ENCODE measurements at regions not wholly inside any gene's neighbourhood (a gene's known extent, or its start where the extent isn't known, plus 50 kb on each side); places are given as distances from the start of the nearest gene placed in this dataset.

- DNase-seq = no peak
Observed at GRCh38 chr2:11955884-11956291, 209.5 kb downstream of the LPIN1 start.

DNA sequence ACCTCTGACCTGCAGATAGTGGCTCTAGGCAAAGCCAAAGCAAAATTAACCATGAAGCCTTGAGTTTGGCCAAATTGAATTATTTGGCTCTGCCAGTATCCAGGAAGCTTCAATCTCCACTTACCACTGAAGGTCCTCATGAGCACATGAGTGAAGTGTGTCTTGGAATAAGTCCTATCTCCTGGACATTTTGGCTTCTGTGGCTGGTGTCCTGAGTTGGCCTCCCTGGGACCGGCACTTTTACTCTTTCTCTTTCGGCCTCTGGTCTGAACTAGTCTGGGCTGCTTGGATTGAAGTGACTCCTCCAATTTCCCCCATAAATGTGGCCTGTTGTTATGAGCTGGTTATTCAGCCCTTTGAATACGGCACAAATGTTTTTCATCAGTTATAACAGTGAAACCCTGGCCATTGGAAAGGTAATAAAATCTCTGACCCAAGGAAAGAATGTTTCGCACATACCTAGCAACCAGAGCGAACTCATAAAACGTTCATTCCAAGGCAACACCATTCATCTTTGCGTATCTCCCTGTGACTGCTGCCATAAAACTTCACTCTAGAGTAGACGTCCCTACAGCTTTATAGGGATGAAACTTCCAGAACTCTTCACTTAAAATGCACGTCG, 216.4 kb downstream of the LPIN1 start:
- no peak for DNase-seq

DNA sequence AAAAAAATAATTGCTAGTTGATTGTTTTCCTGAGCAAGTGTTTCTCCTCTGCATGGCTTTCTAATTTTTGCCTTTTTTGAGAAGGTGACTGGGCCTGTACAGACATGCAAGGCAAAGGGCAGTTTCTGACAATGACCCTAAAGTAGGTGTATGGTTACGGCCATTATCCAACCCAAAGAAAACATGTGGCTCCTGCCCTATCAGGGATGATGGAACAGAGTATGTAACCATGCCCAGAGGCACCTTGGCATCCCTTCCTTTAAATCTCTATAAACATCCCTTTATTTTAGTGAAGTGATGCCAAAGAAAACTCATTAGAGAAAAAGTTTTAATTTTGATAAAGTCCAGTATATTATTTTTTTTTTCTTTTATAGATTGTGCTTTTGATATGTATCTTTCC, 217.5 kb downstream of the LPIN1 start:
- DNase-seq = no peak

- no peak for DNase-seq
Observed at GRCh38 chr2:11967946-11968465, 221.6 kb downstream of the LPIN1 start.

DNA sequence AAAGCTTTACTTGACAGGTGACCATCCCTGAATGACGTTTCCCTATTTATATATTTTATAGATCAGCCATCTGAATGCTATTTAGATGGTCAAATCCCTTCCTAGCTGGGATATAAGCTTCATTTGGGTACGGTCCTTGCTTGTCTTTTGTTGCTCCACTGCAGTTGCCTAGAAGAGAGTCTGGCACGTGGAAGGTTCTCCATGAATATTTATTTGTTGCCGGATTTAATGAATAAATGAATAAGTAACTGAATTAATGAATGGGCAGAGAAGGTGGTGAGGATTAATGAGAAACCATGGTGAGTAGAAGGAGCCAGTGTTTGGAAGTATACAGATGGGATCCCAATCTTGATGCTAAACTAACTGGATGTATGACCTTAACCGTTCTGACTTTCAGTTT, 222.1 kb downstream of the LPIN1 start:
- DNase-seq = no peak

GRCh38 chr2:11969774-11970173, 223.3 kb downstream of the LPIN1 start:
- no peak for DNase-seq

- DNase-seq = no peak
Observed at GRCh38 chr2:11974573-11974972, 228.1 kb downstream of the LPIN1 start.

GRCh38 chr2:11975373-11975772, 228.9 kb downstream of the LPIN1 start:
- DNase-seq = no peak

GRCh38 chr2:11976073-11976472, 229.6 kb downstream of the LPIN1 start:
- DNase-seq = no peak

GRCh38 chr2:11977766-11978524, 231.5 kb downstream of the LPIN1 start:
- no peak for DNase-seq

GRCh38 chr2:11980809-11981208, 234.4 kb downstream of the LPIN1 start:
- DNase-seq = no peak

DNA sequence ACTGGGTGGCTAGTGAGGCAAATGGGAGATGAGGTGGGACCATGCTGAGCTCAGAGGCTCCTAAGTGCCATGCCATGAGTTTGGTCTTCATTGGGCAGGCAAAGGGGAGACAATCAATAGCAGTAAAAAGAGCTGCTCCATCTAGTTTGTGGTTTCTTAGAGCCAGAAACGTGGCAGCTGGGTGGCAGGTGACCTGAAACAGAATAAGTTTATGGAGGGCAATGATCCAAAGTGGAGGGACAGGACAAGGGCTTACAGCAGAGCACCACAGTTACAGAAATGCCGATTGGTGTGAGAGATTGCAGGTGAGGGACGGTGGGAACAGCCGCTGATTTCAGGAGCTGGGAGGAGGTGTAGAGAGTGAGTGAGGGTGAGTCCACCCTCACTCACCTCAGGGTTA, 237.0 kb downstream of the LPIN1 start:
- DNase-seq = no peak

DNA sequence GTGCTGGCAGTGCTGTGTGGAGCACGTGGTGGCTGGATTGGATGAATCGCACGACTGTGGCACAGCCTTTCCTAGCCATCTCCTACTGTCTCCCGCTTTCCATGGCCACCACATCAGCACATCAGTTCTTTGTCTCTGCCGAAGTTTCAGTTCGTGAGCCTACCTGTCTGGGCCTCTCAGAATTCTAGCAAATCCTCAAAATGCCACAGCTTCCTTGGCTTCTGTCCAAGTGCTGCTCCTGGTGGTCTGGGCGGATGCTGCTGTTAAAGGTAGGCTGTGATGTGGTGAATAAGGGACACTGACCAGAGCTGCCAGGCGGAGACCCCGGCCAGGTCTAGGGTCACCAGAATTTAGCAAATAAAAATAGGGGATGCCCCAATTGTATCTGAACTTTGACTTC, 237.4 kb downstream of the LPIN1 start:
- no peak for DNase-seq

DNA sequence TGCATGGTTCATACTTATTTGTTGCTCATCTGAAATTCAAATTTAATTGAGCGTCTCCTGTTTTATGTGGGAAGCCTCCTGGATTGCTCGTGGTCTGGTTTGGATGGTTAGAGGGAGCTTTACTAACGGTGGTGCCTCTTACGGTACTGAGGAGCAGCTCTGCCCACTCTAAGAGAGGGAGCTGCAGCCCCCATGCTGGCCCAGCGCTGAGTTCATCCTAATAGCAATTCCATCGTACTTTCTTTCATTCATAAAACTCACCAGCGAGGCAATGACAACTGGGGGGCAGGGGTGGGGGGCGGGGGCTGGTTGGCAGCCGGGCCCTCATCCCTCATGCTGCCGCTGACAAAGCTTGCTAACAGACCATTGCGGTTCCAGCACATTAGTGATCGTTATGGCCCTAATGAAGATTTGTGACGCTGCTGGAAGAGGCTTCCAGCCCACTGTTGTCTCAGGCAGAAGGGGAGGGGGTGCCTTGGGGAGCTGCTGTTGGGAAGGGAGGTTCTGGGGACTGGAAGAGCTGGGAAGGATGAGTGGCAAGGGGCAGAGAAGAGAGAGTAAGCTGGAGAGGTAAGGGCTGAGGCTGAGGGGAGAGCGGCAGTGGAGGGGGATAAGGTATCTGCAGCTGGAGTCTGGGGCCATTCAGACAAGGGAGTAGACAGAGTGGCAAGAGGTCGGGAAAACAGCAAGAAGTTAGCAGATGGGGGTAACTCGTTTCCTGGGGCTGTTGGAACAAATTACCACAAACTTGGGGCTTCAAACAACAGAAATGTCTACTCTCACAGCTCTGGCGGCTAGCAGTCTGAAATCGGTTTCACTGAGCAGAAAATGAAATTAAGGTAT, 238.1 kb downstream of the LPIN1 start:
- DNase-seq = no peak

GRCh38 chr2:11985817-11986566, 239.6 kb downstream of the LPIN1 start:
- no peak for DNase-seq

- no peak for DNase-seq
Observed at GRCh38 chr2:11987151-11987550, 240.7 kb downstream of the LPIN1 start.

GRCh38 chr2:11988691-11989353, 242.4 kb downstream of the LPIN1 start:
- no peak for DNase-seq

GRCh38 chr2:11989354-11989703, 242.9 kb downstream of the LPIN1 start:
- no peak for DNase-seq

DNA sequence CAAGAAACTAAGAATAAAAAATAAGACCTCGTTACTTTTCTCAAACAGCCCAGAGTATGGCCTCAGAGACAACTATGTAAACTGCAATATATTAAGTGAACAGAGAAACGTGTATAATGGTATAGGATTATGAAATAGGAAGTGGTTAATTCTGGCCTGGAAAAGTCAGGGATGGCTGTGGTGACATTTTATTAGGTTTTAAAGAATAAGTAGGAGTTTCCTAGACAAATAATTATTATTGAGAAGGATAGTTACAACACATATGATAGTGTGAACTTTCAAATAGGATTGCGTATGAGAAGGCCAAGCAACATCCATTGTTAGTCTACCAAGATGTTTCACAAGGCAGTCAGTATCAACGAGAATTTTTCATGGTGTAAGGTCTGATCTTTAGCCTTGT, 244.1 kb downstream of the LPIN1 start:
- DNase-seq = no peak

- DNase-seq = no peak
Observed at GRCh38 chr2:11993749-11994148, 247.3 kb downstream of the LPIN1 start.

GRCh38 chr2:11995456-11995855, 249.0 kb downstream of the LPIN1 start:
- DNase-seq = no peak

DNA sequence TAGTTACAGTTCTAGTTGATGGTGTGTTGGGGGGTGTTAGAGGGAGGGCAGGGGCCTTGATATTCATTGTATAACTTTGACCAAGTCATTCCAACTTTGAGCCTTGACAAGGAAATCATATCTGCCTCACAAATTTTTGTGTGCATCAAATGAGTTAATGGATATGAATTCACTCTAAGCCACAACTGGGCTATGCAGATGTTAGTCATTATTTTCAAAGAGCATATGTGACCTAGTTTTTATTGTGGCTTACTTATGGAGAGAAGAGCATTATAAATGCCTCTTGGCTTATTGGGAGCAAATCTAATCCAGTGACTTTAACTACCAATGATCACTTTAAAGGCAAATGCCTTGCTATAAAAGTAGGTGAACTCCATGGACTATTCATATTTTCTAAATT, 250.2 kb downstream of the LPIN1 start:
- DNase-seq = no peak

All from NCI-H187 treated with DMSO at 0.1 percent for 48 hours (cell line).